Colonic mucosa (tissue), 4 donors: ENCODE measurements at regions not wholly inside any gene's neighbourhood (a gene's known extent, or its start where the extent isn't known, plus 50 kb on each side); places are given as distances from the start of the nearest gene placed in this dataset.
"Not testable (repeated sequence)": the region's sequence is repeated elsewhere in the genome, so short reads cannot be mapped to it uniquely, and the experiment has no call there.

Experiments used
- DNase-seq: peaks from one replicate; pipeline ENCODE4 v3.0.0-alpha.2; 2020
- H3K27ac ChIP-seq: fragments of 200-600 bp; one replicate; pipeline ENCODE4 v1.8.0; 2021
- H3K27me3 ChIP-seq: fragments of 200-600 bp; one replicate; pipeline ENCODE4 v1.8.0; 2021
- H3K36me3 ChIP-seq: fragments of 200-600 bp; one replicate; pipeline ENCODE4 v1.8.0; 2021
- H3K4me1 ChIP-seq: fragments of 200-600 bp; one replicate; pipeline ENCODE4 v1.8.0; 2021; ENCODE audit warnings: mild to moderate bottlenecking
- H3K4me3 ChIP-seq: fragments of 200-600 bp; one replicate; pipeline ENCODE4 v1.8.0; 2021
- H3K9ac ChIP-seq, 2 donors: one replicate each; pipeline ENCODE4 v1.7.0; 2013; ENCODE audit warnings: control low read depth in 2 of 2, low read depth in 2 of 2, low read length in 2 of 2
- H3K9me3 ChIP-seq: fragments of 200-600 bp; one replicate; pipeline ENCODE4 v1.8.0; 2021
- intact Hi-C: fragments of 100-400 bp; cut with DNase I; formaldehyde crosslinking; loops from one replicate; pipeline ENCODE4 v1.14.1; 2022
- TF ChIP-seq, protein P1 (sequence below): fragments of 200-600 bp; IDR thresholded peaks from one replicate; pipeline ENCODE4 v1.8.0; 2022; ENCODE audit warnings: antibody characterized with exemption, mild to moderate bottlenecking
- donor health status: healthy.
- donor health status: DM: no; HTN: no; CAD: no.
- donor health status: DM: no; HTN: no; CAD: no.

DNA sequence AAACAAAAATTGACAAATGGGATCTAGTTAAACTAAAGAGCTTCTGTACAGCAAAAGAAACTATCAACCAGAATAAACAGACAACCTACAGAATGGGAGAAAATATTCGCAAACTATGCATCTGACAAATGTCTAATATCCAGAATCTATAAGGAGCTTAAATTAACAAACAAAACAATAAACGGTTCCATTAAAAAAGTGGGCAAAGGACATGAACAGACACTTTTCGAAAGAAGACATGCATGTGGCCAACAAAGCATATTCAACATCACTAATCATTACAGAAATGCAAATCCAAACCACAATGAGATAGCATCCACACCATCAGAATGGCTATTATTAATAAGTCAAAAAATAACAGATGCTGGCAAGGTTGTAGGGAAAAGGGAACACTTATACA lies 50.5 kb upstream of the MED13L start:
- H3K4me1 ChIP-seq, H3K9me3 ChIP-seq, H3K36me3 ChIP-seq, H3K27ac ChIP-seq, H3K27me3 ChIP-seq, H3K4me3 ChIP-seq, H3K9ac ChIP-seq, intact Hi-C loops, DNase-seq: not testable (repeated sequence)

DNA sequence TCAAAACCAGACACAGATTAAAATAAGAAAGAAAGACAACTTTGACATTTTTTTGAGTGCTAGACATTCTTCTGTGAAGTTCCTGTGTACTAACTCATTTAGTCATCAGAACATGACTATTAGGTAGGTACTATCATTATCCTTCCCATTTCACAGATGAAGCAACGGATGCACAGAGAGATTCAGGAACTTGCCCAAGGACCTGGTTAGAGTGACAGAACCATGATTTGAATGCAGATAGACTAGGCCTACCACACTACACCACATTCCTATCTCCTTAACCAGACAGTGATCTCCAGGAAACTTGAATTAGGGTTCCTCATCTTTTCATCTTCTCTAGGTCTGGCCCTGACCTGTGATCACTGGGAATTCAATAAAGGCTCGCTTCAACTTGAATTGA lies 54.4 kb upstream of the MED13L start:
- Histone ChIP-seq H3K9me3 (no peaks in the 10 kb centered on the region), H3K36me3 (no peaks in the 10 kb centered on the region), H3K9ac (no peak overlapping the region), H3K4me1 (no peaks in the 10 kb centered on the region), H3K27ac (no peak overlapping the region), H3K4me3 (no peak overlapping the region), H3K27me3 (no peaks in the 10 kb centered on the region)
- intact Hi-C loops = no loop called here
- TF ChIP-seq, protein P1, sequence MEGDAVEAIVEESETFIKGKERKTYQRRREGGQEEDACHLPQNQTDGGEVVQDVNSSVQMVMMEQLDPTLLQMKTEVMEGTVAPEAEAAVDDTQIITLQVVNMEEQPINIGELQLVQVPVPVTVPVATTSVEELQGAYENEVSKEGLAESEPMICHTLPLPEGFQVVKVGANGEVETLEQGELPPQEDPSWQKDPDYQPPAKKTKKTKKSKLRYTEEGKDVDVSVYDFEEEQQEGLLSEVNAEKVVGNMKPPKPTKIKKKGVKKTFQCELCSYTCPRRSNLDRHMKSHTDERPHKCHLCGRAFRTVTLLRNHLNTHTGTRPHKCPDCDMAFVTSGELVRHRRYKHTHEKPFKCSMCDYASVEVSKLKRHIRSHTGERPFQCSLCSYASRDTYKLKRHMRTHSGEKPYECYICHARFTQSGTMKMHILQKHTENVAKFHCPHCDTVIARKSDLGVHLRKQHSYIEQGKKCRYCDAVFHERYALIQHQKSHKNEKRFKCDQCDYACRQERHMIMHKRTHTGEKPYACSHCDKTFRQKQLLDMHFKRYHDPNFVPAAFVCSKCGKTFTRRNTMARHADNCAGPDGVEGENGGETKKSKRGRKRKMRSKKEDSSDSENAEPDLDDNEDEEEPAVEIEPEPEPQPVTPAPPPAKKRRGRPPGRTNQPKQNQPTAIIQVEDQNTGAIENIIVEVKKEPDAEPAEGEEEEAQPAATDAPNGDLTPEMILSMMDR = no peak
- no peak for DNase-seq

DNA sequence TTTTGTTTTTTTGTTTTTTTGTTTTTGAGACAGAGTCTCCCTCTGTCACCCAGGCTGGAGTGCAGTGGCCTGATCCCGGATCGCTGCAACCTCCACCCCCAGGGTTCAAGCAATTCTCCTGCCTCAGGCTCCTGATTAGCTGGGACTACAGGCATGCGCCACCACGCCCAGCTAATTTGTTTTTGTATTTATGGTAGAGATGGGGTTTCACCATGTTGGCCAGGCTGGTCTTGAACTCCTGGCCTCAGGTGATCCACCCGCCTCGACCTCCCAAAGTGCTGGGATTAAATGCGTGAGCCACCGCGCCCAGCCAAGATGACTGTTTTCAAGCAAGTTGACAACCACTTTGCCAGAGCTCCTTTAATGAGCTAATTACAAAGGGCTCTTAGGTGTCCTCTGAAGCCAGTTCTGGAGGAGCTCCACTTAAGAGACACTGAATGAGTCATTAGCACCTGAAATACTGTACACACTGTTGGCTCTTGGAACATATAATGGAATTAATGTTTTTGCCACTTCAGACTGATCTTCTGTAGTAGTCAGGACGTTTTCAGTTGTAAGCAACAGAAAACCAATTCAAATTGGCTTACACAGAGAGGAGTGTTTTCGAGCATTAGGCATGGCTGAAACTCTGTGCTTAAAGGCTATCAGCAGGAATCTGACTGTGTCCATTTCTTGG lies 55.4 kb upstream of the MED13L start:
- TF ChIP-seq, protein P1 = no peak
- intact Hi-C loops = no loop called here
- no peak for DNase-seq

DNA sequence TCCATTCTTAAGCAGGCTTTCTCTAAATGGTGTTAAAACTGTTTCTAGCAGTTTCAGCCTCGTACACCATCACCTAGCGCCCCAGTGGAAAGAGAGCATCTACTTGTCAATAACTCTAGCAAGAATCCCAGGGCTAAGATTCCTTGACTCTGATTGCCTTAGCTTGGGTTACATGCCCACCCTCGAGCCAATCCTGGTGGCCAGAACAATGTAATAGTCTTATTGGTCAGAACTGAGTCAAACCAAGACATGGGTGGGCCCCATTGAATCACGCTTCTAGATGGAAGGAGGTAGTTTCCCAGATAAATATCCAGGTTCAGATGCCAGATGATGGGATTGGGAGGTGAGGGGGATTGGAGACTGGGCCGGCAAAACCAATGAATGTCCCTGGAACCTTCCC lies 55.9 kb upstream of the MED13L start:
- no peak overlapping the region for H3K9ac ChIP-seq
- TF ChIP-seq, protein P1 = no peak
- no peaks in the 10 kb centered on the region for H3K36me3 ChIP-seq
- H3K27ac ChIP-seq = no peak overlapping the region
- H3K4me3 ChIP-seq = no peak overlapping the region
- no peaks in the 10 kb centered on the region for H3K27me3 ChIP-seq
- no peaks in the 10 kb centered on the region for H3K4me1 ChIP-seq
- intact Hi-C loops = no loop called here
- no peak for DNase-seq
- no peaks in the 10 kb centered on the region for H3K9me3 ChIP-seq

More for the DNA sequence above, 55.4 kb upstream of the MED13L start:
- H3K4me3 ChIP-seq = no peak overlapping the region
- H3K9me3 ChIP-seq = no peaks in the 10 kb centered on the region
- H3K27ac ChIP-seq = no peak overlapping the region
- H3K4me1 ChIP-seq = no peaks in the 10 kb centered on the region
- no peak overlapping the region for H3K9ac ChIP-seq
- no peaks in the 10 kb centered on the region for H3K36me3 ChIP-seq
- H3K27me3 ChIP-seq = no peaks in the 10 kb centered on the region

DNA sequence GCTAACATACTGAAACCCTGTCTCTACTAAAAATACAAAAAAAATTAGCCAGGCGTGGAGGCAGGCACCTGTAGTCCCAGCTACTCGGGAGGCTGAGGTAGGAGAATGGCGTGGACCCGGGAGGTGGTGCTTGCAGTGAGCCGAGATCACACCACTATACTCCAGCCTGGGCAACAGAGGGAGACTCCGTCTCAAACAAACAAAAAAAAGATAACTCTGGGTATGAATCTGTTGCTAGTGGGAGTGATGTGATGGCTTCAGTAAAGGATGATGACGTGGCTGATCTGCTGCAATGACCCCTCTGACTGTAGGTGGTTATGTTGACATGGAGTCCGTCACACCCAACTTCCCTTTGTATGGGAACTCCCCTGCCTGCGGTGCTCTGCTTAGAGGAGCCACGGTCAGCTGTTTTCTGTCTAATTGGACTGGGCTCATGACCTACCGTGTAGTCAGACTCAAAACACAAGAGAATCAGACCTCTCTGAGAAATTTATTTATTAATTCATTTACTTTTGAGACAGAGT lies 59.1 kb upstream of the MED13L start:
- Histone ChIP-seq H3K9me3 (no peaks in the 10 kb centered on the region), H3K4me3 (no peak overlapping the region), H3K27ac (no peak overlapping the region), H3K36me3 (no peaks in the 10 kb centered on the region), H3K9ac (no peak overlapping the region), H3K4me1 (no peaks in the 10 kb centered on the region), H3K27me3 (no peaks in the 10 kb centered on the region)
- TF ChIP-seq, protein P1 = no peak
- intact Hi-C loops = no loop called here
- DNase-seq = no peak

DNA sequence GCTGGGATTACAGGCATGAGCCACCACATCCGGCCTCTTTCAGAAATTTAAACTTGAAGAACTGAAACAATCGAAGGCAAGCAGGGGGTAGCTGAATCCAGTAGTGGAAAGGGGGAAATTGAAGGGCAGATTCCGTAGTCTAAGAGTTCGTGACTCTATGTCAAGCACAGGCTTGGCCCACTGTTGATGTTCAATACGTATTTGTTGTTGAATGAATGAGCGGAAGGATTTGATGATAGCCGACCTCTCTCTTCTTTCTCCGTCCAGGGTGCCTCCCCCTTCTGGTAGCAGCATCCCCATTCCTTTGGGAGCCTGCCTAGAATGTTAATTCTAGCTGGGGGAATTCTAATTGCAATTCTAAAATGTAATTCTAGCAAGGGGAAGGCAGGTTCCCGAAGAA lies 59.8 kb upstream of the MED13L start:
- no peak overlapping the region for H3K4me3 ChIP-seq
- no peak overlapping the region for H3K9ac ChIP-seq
- no peaks in the 10 kb centered on the region for H3K36me3 ChIP-seq
- TF ChIP-seq, protein P1 = no peak
- H3K9me3 ChIP-seq = no peaks in the 10 kb centered on the region
- H3K27ac ChIP-seq = no peak overlapping the region
- intact Hi-C loops = no loop called here
- no peaks in the 10 kb centered on the region for H3K4me1 ChIP-seq
- no peak for DNase-seq
- no peaks in the 10 kb centered on the region for H3K27me3 ChIP-seq
